Stimulated activated CD4-positive, alpha-beta T cell treated with anti-CD3 and anti-CD28 coated beads, TNF-alpha, amount 100 ng/mL, for 4 hours (primary cell): ENCODE measurements at regions not wholly inside any gene's neighbourhood (a gene's known extent, or its start where the extent isn't known, plus 50 kb on each side); places are given as distances from the start of the nearest gene placed in this dataset.

Source experiments
- DNase-seq, 3 experiments: peaks; one replicate each; pipeline ENCODE4 v3.0.0-alpha.2; 2020; ENCODE audit warnings: low read depth in 3 of 3

DNA sequence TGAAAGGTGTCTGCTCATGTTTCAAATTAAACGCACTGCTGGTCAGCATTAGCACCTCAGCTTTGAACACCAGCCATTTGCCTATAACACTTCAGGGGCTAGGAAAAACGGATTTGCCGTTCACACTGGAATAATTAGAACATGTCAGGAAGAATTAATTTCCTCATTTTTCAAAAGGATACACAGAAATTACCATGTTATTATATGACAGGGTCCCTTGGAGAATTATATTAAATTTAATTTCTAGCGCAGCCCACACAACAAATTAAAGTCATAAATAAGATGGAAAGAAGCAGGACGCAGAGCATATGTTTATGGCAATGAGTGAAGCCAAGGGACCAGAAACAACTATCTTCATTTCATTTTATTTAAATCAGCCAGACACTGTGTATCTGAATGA, 83.8 kb upstream of the SOX6 start:
- DNase-seq, result no peak

DNA sequence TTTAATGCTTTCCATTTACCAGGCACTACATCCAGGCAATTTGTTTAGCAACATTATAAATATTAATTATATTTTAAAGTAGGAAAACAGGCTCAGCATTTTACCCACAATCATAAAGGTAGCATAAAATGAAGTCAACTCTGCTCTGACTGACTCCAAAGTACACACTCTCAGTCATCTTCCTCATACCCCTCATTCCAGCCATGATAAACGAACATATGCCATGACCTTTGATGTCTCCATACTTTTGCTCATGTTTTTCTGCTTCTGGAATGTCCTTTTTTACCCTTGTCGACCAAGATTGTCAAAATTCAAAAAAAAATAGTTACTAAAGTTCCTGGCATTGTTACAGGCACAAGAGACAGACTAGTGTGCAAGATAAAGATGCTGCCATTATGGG, 77.7 kb upstream of the SOX6 start:
- no peak for DNase-seq

DNA sequence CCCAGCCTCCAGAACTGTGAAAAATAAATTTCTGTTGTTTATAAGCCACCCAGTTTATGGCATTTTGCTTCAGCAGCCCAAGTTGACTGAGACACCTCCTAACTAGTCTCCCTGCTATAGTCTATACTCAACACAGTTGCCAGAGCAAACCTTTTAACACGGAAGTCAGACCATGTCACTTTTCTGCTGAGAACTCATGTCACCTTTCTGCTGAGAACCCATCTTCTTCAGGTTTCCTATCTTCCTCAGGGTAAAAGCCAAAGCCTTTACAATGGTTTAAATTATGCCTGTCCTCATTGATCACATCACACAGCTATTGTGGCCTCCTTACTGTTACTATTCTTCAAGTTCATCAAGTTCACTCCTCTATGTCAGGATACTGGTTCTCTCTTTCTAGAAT, 74.3 kb upstream of the SOX6 start:
- no peak for DNase-seq

GRCh38 chr11:16421826-16422225, 65.5 kb upstream of the SOX6 start:
- DNase-seq, result no peak

GRCh38 chr11:16418428-16419097, 62.2 kb upstream of the SOX6 start:
- no peak for DNase-seq

- DNase-seq, result no peak
These were observed 56.3 kb upstream of the SOX6 start for GRCh38 chr11:16412525-16413172.

DNA sequence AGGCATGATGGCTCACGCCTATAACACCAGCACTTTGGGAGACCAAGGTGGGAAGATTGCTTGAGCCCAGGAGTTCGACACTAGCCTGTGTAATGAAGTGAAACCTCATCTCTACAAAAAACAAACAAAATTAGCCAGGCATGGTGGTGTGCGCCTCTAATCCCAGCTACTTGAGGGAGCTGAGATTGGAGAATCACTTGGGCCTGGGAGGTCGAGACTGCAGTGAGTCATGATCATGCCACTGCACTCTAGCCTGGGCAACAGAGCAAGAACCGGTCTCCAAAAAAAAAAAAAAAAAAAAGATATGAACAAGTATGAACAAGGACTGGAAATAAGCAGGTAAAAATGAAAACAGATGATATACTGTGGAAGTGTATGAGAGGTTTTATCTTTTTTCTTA, 54.1 kb upstream of the SOX6 start:
- no peak for DNase-seq

DNA sequence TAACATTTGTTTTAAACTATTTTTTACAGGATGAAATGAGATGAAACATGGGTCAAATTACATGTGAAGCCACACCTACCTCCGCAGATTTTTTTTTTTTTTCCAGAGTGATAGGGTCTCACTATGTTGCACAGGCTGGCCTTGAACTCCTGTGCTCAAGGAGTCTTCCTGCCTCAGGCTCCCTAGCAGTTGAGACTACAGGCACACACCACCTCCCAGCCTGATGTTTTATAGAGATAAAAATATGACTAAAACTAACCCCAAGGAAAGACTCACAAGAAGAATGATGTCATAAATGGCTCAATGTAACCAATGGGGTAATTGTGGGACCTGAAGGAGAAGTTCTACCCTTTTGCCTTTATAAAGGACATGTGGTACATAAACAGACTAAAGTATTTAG, 52.3 kb upstream of the SOX6 start:
- no peak for DNase-seq

DNA sequence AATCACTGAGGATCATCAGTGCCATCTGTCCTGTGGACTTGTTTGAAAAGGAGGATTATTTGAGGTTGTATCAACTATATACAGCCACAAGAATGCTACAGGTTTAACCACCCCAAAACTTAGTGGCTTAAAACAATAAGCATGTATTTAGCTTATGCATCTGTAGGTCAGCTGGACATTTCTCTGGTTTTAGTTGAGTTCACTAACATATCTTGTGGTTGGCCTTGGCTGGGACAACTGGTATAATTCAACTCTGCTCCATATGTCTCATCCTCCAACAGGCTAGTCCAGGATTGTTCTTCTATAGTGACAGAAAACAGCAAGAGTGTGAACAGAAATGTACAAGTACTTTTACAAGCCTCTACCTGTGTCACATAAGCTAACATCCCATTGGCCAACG, 49.9 kb upstream of the SOX6 start:
- no peak for DNase-seq
